HepG2 (cell line): ENCODE measurements at regions not wholly inside any gene's neighbourhood (a gene's known extent, or its start where the extent isn't known, plus 50 kb on each side); places are given as distances from the start of the nearest gene placed in this dataset.

Experiments used
- AGO2 ChIP-seq: fragments of 200-400 bp; formaldehyde crosslinking; optimal IDR thresholded peaks from 2 replicates; pipeline ENCODE3; 2017; ENCODE audit warnings: mild to moderate bottlenecking, low read depth, low read length, moderate library complexity
- AHR ChIP-seq: IDR thresholded peaks from 2 replicates; pipeline ENCODE4 v1.6.1; 2018; ENCODE audit warnings: missing genetic modification reagents, missing compliant biosample characterization
- BORCS8-MEF2B ChIP-seq: sonication (generic); formaldehyde crosslinking; IDR thresholded peaks from 2 replicates; pipeline ENCODE4 v1.8.0; 2022; ENCODE audit warnings: mild to moderate bottlenecking, missing genetic modification reagents
- CEBPB ChIP-seq: IDR thresholded peaks from 2 replicates; pipeline ENCODE4 v1.6.1; 2011; ENCODE audit warnings: low read depth, low read length, improper control_type of control experiment, borderline replicate concordance
- HCFC1 ChIP-seq: fragments of 150-350 bp; IDR thresholded peaks from 2 replicates; pipeline ENCODE4 v1.6.1; 2014; ENCODE audit warnings: low read depth, low read length
- HES4 ChIP-seq: sonication (generic); formaldehyde crosslinking; IDR thresholded peaks from 2 replicates; pipeline ENCODE4 v1.9.0; 2021; ENCODE audit warnings: mild to moderate bottlenecking, missing genetic modification reagents, borderline replicate concordance
- KMT2B ChIP-seq: IDR thresholded peaks from 2 replicates; pipeline ENCODE4 v1.6.1; 2016; ENCODE audit warnings: missing genetic modification reagents, missing compliant biosample characterization
- POLR2AphosphoS5 ChIP-seq: IDR thresholded peaks from 2 replicates; pipeline ENCODE4 v1.6.1; 2012; ENCODE audit warnings: low read depth, low read length
- REST ChIP-seq, 2 experiments: IDR thresholded peaks; 2 replicates each; pipeline ENCODE4 v1.6.1; 2011 to 2012; ENCODE audit warnings: low read length in 2 of 2, borderline replicate concordance in 1 of 2, low read depth in 1 of 2, mild to moderate bottlenecking in 1 of 2, moderate library complexity in 1 of 2
- SNAPC4 ChIP-seq: sonication (generic); formaldehyde crosslinking; IDR thresholded peaks from 2 replicates; pipeline ENCODE4 v1.4.0; 2020; ENCODE audit warnings: mild to moderate bottlenecking, missing genetic modification reagents
- SOX13 ChIP-seq, 3 experiments: fragments of 450-650 bp in 1 of 3; sonication (generic) in 1 of 3; formaldehyde crosslinking in 1 of 3; IDR thresholded peaks in 2 of 3; conservative IDR thresholded peaks in 1 of 3; 2 replicates each; pipeline versions ENCODE4 v1.5.0 to v1.6.1; 2016 to 2020; ENCODE audit warnings: antibody characterized with exemption in 1 of 3, mild to moderate bottlenecking in 1 of 3, missing compliant biosample characterization in 1 of 3, missing genetic modification reagents in 1 of 3, moderate library complexity in 1 of 3
- ZMAT3 ChIP-seq: sonication (generic); formaldehyde crosslinking; conservative IDR thresholded peaks from 2 replicates; pipeline ENCODE4 v1.7.0; 2021; ENCODE audit warnings: missing genetic modification reagents
- ZNF256 ChIP-seq: sonication (generic); formaldehyde crosslinking; conservative IDR thresholded peaks from 2 replicates; pipeline ENCODE4 v1.4.0; 2020; ENCODE audit warnings: missing genetic modification reagents
- ZNF337 ChIP-seq: sonication (generic); formaldehyde crosslinking; IDR thresholded peaks from 2 replicates; pipeline ENCODE4 v1.5.1; 2020; ENCODE audit warnings: missing genetic modification reagents, low read depth, mild to moderate bottlenecking, borderline replicate concordance
- ZNF343 ChIP-seq: sonication (generic); formaldehyde crosslinking; IDR thresholded peaks from 2 replicates; pipeline ENCODE4 v1.4.0; 2020; ENCODE audit warnings: mild to moderate bottlenecking, missing genetic modification reagents
- ZNF383 ChIP-seq: sonication (generic); formaldehyde crosslinking; IDR thresholded peaks from 2 replicates; pipeline ENCODE4 v1.4.0; 2020; ENCODE audit warnings: missing genetic modification reagents, mild to moderate bottlenecking, borderline replicate concordance
- ZNF460 ChIP-seq: sonication (generic); formaldehyde crosslinking; IDR thresholded peaks from 2 replicates; pipeline ENCODE4 v1.5.1; 2020; ENCODE audit warnings: missing genetic modification reagents, mild to moderate bottlenecking, borderline replicate concordance
- ZNF556 ChIP-seq: sonication (generic); formaldehyde crosslinking; IDR thresholded peaks from 2 replicates; pipeline ENCODE4 v1.4.0; 2020; ENCODE audit warnings: mild to moderate bottlenecking, missing genetic modification reagents, borderline replicate concordance
- ZNF557 ChIP-seq: sonication (generic); formaldehyde crosslinking; IDR thresholded peaks from 2 replicates; pipeline ENCODE4 v1.4.0; 2020; ENCODE audit warnings: missing genetic modification reagents
- ZNF660 ChIP-seq: sonication (generic); formaldehyde crosslinking; IDR thresholded peaks from 2 replicates; pipeline ENCODE4 v1.5.1; 2020; ENCODE audit warnings: mild to moderate bottlenecking, low read depth, missing genetic modification reagents, borderline replicate concordance

GRCh38 chr20:53711333-53712211 lies 117.9 kb upstream of the ZNF217 start (continued):
- TF ChIP-seq REST (IDR thresholded peaks at IDR 0.05; ENCODE audit: borderline replicate concordance in 1 of 2, low read depth in 1 of 2, low read length in 2 of 2) = no peak
- no peak; the same call in 1 of the 2 replicates for TF ChIP-seq HCFC1
- no peak for TF ChIP-seq ZNF460
- 0 out of 2 replicates have a peak, but pooled peaks have one; percentile 19 for TF ChIP-seq ZNF256 (CRISPR knock-in tag)
- peak; percentile 56 for TF ChIP-seq KMT2B
- no peak for TF ChIP-seq SNAPC4 (CRISPR knock-in tag)
- no peak for TF ChIP-seq AGO2
- peak; percentile 85 for TF ChIP-seq AHR (CRISPR knock-in tag)
- no peak for TF ChIP-seq ZNF660 (CRISPR knock-in tag)
- no peak for TF ChIP-seq ZNF383 (CRISPR knock-in tag)
- TF ChIP-seq POLR2AphosphoS5 = no peak
- TF ChIP-seq BORCS8-MEF2B (CRISPR knock-in tag) = peak; percentile 83
- TF ChIP-seq ZNF556 (CRISPR knock-in tag) = peak; percentile 53; the same call in 1 of the 2 replicates
- TF ChIP-seq ZMAT3 = 0 out of 2 replicates have a peak, but pooled peaks have one; percentile 51
- 0 out of 2 replicates have a peak, but pooled peaks have one; percentile 9 for TF ChIP-seq ZNF557 (CRISPR knock-in tag)
- peak; percentile 89; the same call in 1 of the 2 replicates for TF ChIP-seq HES4
- TF ChIP-seq CEBPB = peak; percentile 77; the same call in 1 of the 2 replicates
- 0 out of 2 replicates have a peak, but pooled peaks have one; percentile 23 for TF ChIP-seq ZNF337 (CRISPR knock-in tag)
- no peak for TF ChIP-seq SOX13 (IDR thresholded peaks at IDR 0.05)
- TF ChIP-seq SOX13 (CRISPR knock-in tag; conservative IDR thresholded peaks at IDR 0.05 in 1 of 2, IDR thresholded peaks at IDR 0.05 in 1 of 2) = peak in 1 of 2 experiments; percentile 63; a peak in 2 of 4 replicates
- no peak for TF ChIP-seq ZNF343 (CRISPR knock-in tag)
